ENCODE measurements at regions not wholly inside any gene's neighbourhood (a gene's known extent, or its start where the extent isn't known, plus 50 kb on each side); places are given as distances from the start of the nearest gene placed in this dataset.

- peak; percentile 59 to 88 for DNase-seq (ENCODE audit: low read depth in 1 of 2, low spot score in 1 of 2)
- Histone ChIP-seq H3K27ac (peak overlapping the region; percentile 92), H3K9me3 (ENCODE audit: low read depth) (no peaks in the 10 kb centered on the region), H3K4me1 (ENCODE audit: low read depth) (peaks cover 63% of the 10 kb centered on the region), H3K4me3 (no peak overlapping the region), H3K27me3 (no peaks in the 10 kb centered on the region), H3K36me3 (no peaks in the 10 kb centered on the region)
- no peak for TF ChIP-seq CTCF (IDR thresholded peaks at IDR 0.05; ENCODE audit: low read depth, low read length)
These were observed 200.0 kb downstream of the GLI2 start for GRCh38 chr2:120935339-120936313.

- Histone ChIP-seq H3K9me3 (ENCODE audit: low read depth) (no peaks in the 10 kb centered on the region), H3K4me3 (no peak overlapping the region), H3K27me3 (no peaks in the 10 kb centered on the region), H3K4me1 (ENCODE audit: low read depth) (peaks cover 68% of the 10 kb centered on the region), H3K36me3 (no peaks in the 10 kb centered on the region), H3K27ac (peak overlapping the region; percentile 92)
- peak in 1 of 2 donors; percentile 56 for DNase-seq (ENCODE audit: low read depth in 1 of 2, low spot score in 1 of 2)
- TF ChIP-seq CTCF (IDR thresholded peaks at IDR 0.05; ENCODE audit: low read depth, low read length): no peak
These were observed 201.0 kb downstream of the GLI2 start for GRCh38 chr2:120936476-120937334.

- H3K9me3 ChIP-seq (ENCODE audit: low read depth): no peaks in the 10 kb centered on the region
- no peak overlapping the region for H3K4me3 ChIP-seq
- peak overlapping the region; percentile 92 for H3K27ac ChIP-seq
- peaks cover 63% of the 10 kb centered on the region for H3K4me1 ChIP-seq (ENCODE audit: low read depth)
- no peaks in the 10 kb centered on the region for H3K36me3 ChIP-seq
- DNase-seq (ENCODE audit: low read depth in 1 of 2, low spot score in 1 of 2): peak; percentile 48 to 94
- no peaks in the 10 kb centered on the region for H3K27me3 ChIP-seq
- TF ChIP-seq CTCF (IDR thresholded peaks at IDR 0.05; ENCODE audit: low read depth, low read length): no peak
These were observed 202.0 kb downstream of the GLI2 start for GRCh38 chr2:120937686-120938044.

- no peak for TF ChIP-seq CTCF (IDR thresholded peaks at IDR 0.05; ENCODE audit: low read depth, low read length)
- no peak overlapping the region for H3K4me3 ChIP-seq
- H3K27me3 ChIP-seq: no peaks in the 10 kb centered on the region
- no peaks in the 10 kb centered on the region for H3K36me3 ChIP-seq
- DNase-seq (ENCODE audit: low read depth in 1 of 2, low spot score in 1 of 2): peak in 1 of 2 donors; percentile 49
- H3K9me3 ChIP-seq (ENCODE audit: low read depth): no peaks in the 10 kb centered on the region
- H3K27ac ChIP-seq: peak overlapping the region; percentile 92
- peaks cover 59% of the 10 kb centered on the region for H3K4me1 ChIP-seq (ENCODE audit: low read depth)
These were observed 202.5 kb downstream of the GLI2 start for GRCh38 chr2:120938045-120938771.

Measured in cardiac muscle cell (in vitro differentiated cells and primary cell).